Midbrain (tissue), 1 donor: ENCODE measurements at regions not wholly inside any gene's neighbourhood (a gene's known extent, or its start where the extent isn't known, plus 50 kb on each side); places are given as distances from the start of the nearest gene placed in this dataset.

Experiments
- DNase-seq: peaks from one replicate; lab custom pipeline; 2025; lab: John Stamatoyannopoulos, UW

- no peak for DNase-seq
These were observed 186.0 kb upstream of the TNP1 start for GRCh38 chr2:217045700-217046475.

DNA sequence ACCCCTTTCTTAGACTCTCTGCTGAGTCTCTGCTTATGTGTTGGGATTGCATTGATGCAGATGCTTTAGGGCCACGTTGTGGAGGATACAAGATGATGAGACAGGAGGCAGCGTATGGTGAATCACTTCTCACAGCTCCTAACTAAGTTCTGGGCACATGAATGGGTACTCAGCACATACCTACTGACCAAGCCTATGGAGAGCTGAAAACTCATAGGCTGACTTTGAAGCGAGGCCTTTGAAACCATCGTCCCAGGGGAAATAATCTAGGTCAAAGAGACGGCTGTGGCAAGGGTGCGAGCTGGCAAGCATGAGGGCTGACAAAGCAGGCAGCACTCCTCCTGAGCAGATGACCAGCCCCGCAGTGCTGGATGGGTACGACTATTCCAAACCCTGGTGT is 180.2 kb upstream of the TNP1 start:
- no peak for DNase-seq

DNA sequence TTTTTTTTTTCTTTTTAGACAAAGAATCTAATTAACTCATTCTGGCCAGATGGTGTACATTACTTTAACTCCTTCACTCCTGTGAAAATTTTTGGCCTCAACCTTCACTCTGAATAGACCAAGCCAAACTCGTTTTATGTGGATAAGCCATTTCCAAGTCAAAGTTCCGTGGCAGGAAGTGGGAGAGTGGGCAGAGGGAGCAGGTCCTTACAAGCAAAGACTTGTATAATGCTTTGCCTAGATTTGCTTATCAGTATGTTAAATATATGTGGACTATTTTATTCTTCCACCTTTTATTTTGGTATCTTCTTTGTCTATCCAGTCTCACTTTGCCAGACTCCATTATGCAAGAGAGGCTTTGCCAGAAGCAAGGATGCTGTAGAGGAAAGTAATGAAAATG is 178.1 kb upstream of the TNP1 start:
- DNase-seq: no peak

- no peak for DNase-seq
These were observed 177.5 kb upstream of the TNP1 start for GRCh38 chr2:217037353-217037752.

DNA sequence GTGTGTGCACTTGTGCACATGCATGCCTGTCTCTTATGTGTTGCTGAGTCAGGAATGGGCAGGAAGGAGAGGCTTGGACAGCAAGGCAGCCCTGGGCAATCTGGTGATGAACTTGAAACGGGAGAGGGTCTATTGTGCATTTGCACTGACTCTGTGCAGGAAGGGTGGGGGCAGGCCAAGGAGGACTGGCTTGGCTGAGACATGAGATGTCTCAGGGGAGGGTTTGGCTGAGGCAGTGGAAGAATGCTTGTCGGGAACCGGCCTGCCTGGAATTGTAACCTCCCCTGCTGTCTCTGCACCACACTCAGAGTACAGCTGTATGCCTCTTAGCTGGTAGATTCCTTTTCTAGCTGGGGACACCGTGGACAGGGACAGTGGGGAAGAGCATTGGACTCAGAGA is 176.1 kb upstream of the TNP1 start:
- no peak for DNase-seq

- no peak for DNase-seq
These were observed 173.3 kb upstream of the TNP1 start for GRCh38 chr2:217033186-217033585.

GRCh38 chr2:217031445-217031844 is 171.6 kb upstream of the TNP1 start:
- DNase-seq: no peak

GRCh38 chr2:217030081-217030480 is 170.2 kb upstream of the TNP1 start:
- DNase-seq: no peak

- no peak for DNase-seq
These were observed 168.3 kb upstream of the TNP1 start for GRCh38 chr2:217028128-217028527.

DNA sequence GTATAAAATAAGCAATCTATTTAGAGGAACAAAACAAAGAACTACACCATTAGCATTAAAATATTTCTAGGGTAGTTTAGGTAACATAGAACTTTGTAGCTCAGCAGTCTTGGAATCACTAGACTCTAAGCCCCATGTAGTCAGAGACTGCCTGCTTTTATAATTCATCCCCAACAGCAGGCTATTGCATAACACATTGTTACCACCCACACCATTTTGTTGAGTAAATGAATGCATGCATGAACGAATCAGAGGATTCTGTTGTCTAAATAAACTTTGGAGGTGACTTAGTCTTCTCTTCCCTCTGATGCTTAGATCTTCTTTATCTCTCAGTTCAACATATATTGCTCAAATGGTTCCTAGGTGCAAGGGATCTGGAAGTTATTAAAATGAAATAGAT is 167.6 kb upstream of the TNP1 start:
- DNase-seq: no peak

- DNase-seq: no peak
These were observed 166.7 kb upstream of the TNP1 start for GRCh38 chr2:217026569-217026968.

DNA sequence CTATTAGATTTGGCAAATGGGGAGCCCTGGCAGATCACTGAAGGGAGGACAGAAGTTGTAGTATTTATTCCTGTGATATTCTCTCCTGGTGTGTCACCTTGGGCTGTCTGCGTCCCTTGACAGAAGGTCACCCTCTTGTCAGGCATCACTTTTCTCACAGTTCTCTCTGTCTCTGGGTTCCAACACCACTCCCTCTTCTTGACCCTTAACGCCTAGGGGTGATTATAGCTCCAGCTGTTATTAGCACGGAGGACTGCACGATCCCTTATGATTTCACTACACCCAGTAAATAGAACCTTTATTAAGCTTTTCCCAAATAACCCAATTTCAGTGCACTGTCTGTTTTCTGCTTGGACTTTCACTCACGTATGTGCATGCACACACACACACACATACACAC is 166.3 kb upstream of the TNP1 start:
- DNase-seq: no peak

GRCh38 chr2:217023611-217024010 is 163.7 kb upstream of the TNP1 start:
- no peak for DNase-seq

- DNase-seq: no peak
These were observed 157.8 kb upstream of the TNP1 start for GRCh38 chr2:217017456-217018252.

- no peak for DNase-seq
These were observed 157.0 kb upstream of the TNP1 start for GRCh38 chr2:217016796-217017419.

GRCh38 chr2:217014328-217015105 is 154.7 kb upstream of the TNP1 start:
- no peak for DNase-seq

GRCh38 chr2:217013926-217014325 is 154.1 kb upstream of the TNP1 start:
- no peak for DNase-seq

DNA sequence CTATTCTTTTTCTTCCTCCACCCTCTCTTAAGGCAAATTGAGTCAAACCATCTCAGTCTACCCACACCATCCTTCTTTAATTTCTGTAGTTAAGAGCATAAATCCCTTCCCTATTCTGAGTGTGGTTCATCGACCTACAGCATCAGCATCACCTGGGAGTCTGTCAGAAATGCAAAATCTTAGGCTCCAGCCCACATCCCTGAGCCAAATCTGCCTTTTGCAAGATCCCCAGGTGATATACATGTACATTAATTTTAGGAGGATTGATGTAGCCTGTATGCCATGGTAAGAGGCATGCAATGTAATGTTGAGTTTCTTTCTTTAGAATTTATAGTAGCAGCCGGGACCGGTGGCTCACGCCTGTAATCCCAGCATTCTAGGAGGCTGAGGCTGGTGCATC is 151.7 kb upstream of the TNP1 start:
- DNase-seq: no peak

DNA sequence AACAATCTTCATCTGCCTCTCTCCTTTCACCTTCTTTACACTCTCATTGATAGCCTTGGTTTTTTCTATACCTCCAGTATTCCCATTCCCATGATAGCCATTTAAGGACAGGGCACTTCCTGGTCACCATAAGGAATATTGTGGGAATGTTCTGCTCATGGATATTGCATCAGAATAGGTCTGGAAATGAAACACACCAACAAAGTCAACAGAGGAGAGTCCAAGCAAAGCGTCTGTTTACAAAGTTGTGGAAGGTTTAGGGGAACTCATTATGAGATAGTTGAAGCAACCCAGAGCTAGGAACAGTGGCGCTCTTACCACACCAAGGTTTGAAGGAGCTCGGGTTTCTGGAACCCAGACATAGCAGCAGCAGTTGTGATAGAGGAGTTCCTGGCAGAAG is 150.3 kb upstream of the TNP1 start:
- DNase-seq: no peak

- DNase-seq: no peak
These were observed 148.9 kb upstream of the TNP1 start for GRCh38 chr2:217008794-217009193.

DNA sequence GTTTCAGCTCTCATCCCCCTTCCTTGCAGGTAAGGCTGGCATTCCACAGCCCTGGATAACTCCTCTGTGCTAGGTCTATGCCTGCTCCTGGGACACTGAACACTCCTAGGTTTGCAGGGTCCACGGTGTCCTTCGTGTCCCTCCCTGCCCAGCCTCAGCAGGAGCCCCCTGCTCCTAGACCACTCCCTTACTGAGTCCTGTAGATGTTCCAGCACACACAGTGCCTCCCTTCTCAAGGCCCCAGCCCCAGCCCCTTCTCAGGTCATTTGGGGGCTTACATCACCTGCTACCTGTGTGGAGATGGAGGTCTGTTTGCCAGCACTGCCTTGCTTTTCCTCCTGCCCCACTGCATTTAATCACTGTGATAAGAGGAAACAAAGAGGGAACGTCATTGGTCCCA is 146.4 kb upstream of the TNP1 start:
- no peak for DNase-seq

GRCh38 chr2:217004656-217005055 is 144.8 kb upstream of the TNP1 start:
- DNase-seq: no peak
